K562 (cell line): ENCODE measurements at regions not wholly inside any gene's neighbourhood (a gene's known extent, or its start where the extent isn't known, plus 50 kb on each side); places are given as distances from the start of the nearest gene placed in this dataset.
A peak's percentile ranks its signal among the peaks of the same experiment; 100 is the strongest.

Experiments
- KLF6 ChIP-seq: fragments of 250-450 bp; sonication (Bioruptor Pico); IDR thresholded peaks from 2 replicates; pipeline ENCODE4 v1.4.0; 2020; ENCODE audit warnings: mild to moderate bottlenecking, moderate library complexity, borderline replicate concordance
- MAZ ChIP-seq, 2 experiments: fragments of 450-650 bp in 1 of 2; sonication (generic) in 1 of 2; formaldehyde crosslinking; IDR thresholded peaks in 1 of 2; conservative IDR thresholded peaks in 1 of 2; 2 replicates each; pipeline versions ENCODE4 v1.4.0 to v1.5.0; 2020; ENCODE audit warnings: mild to moderate bottlenecking in 1 of 2, missing genetic modification reagents in 1 of 2
- ZBTB40 ChIP-seq, 2 experiments: fragments of 450-650 bp in 1 of 2; sonication (generic) in 1 of 2; formaldehyde crosslinking in 1 of 2; IDR thresholded peaks; 2 replicates each; pipeline versions ENCODE4 v1.7.1 to v1.9.0; 2016 to 2022; ENCODE audit warnings: inconsistent platforms in 1 of 2, mild to moderate bottlenecking in 1 of 2, missing genetic modification reagents in 1 of 2

DNA sequence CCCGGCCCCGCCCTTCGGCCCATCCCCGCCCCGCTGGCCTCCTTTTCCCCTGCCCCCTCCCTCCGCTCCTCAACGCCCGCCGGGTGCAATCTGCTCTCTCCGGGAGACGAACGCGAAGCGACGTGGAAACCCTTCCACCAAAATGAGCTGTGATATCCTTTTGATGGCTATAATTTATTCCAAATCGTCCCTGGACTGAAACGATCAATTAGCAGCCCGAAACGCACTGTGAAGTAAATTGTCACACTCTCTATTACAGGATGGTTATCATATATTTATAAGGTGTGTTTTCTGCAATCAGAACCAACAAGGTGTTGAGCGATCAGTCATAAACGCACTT is 134.6 kb upstream of the BARHL2 start (continued):
- 0 out of 2 replicates have a peak, but pooled peaks have one; percentile 12 for TF ChIP-seq ZBTB40 (IDR thresholded peaks at IDR 0.05)
- TF ChIP-seq ZBTB40 (CRISPR knock-in tag; IDR thresholded peaks at IDR 0.05): no peak
- TF ChIP-seq KLF6 (CRISPR knock-in tag): 0 out of 2 replicates have a peak, but pooled peaks have one; percentile 36
- peak in 1 of 2 experiments; percentile 18; a peak in 1 of 4 replicates for TF ChIP-seq MAZ (CRISPR knock-in tag; conservative IDR thresholded peaks at IDR 0.05 in 1 of 2, IDR thresholded peaks at IDR 0.05 in 1 of 2)
- TF ChIP-seq, all 486 proteins: peak for 3
